Gastrocnemius medialis (tissue), 4 donors: ENCODE measurements at regions not wholly inside any gene's neighbourhood (a gene's known extent, or its start where the extent isn't known, plus 50 kb on each side); places are given as distances from the start of the nearest gene placed in this dataset.

Source experiments
- CTCF ChIP-seq, 5 experiments: fragments of 450-650 bp in 3 of 5; fragments of 200-600 bp in 2 of 5; sonication (generic) in 2 of 5; IDR thresholded peaks in 4 of 5; conservative IDR thresholded peaks in 1 of 5; 1 replicate in 4 of 5; 2 replicates in 1 of 5; pipeline ENCODE4 v1.5.1; 2016 to 2019; ENCODE audit warnings: antibody characterized with exemption in 5 of 5, mild to moderate bottlenecking in 3 of 5, moderate library complexity in 3 of 5
- POLR2A ChIP-seq, 2 donors: fragments of 450-650 bp; IDR thresholded peaks; one replicate each; pipeline ENCODE4 v1.6.1; 2017; ENCODE audit warnings: antibody characterized with exemption in 2 of 2, mild to moderate bottlenecking in 2 of 2, moderate library complexity in 2 of 2

DNA sequence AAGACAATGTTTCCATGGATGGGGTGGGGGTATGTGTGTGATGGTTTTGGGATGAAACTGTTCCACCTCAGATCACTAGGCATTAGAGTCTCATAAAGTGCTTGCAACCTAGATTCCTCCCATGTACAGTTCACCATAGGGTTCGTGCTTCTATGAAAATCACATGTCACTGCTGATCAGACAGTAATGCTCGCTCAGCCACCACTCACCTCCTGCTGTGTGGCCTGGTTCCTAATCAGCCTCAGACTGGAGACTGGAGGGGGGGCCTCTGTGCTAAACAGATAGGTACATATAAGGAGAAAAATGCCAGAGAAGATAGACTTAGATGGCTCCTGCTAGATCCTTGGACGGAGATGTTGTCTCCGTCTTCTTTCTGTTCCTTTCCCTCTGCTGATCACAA is 1296.9 kb upstream of the SEL1L start:
- no peak for TF ChIP-seq CTCF (IDR thresholded peaks at IDR 0.05 in 4 of 5, conservative IDR thresholded peaks at IDR 0.05 in 1 of 5)
- TF ChIP-seq POLR2A (IDR thresholded peaks at IDR 0.05): no peak
